ENCODE measurements at regions not wholly inside any gene's neighbourhood (a gene's known extent, or its start where the extent isn't known, plus 50 kb on each side); places are given as distances from the start of the nearest gene placed in this dataset.

GRCh38 chr5:52682492-52682891 lies 105.2 kb upstream of the ITGA1 start:
- no peak overlapping the region for H2BK120ac ChIP-seq (ENCODE audit: low read depth, low read length)
- H2BK12ac ChIP-seq (ENCODE audit: low read length), result no peak overlapping the region
- no peak overlapping the region for H4K8ac ChIP-seq (ENCODE audit: low read depth, low read length)
- no peak overlapping the region for H3K14ac ChIP-seq (ENCODE audit: low read length)
- no CpG with 5 or more reads among the region's 7 CpGs for WGBS, 2 donors (ENCODE audit: extremely low coverage in 2 of 2, insufficient read length in 2 of 2, insufficient replicate concordance in 1 of 2)
- H3K36me3 ChIP-seq (replicated peaks in 1 of 2; ENCODE audit: control insufficient read depth in 2 of 2, insufficient read depth in 2 of 2, low read length in 2 of 2), result no peaks in the 10 kb centered on the region
- H3K4me3 ChIP-seq (ENCODE audit: low read length in 2 of 2), result no peak overlapping the region
- H2AFZ ChIP-seq (ENCODE audit: low read length), result no peak overlapping the region
- H3K9ac ChIP-seq (ENCODE audit: low read depth, low read length, poor library complexity), result no peak overlapping the region
- H4K91ac ChIP-seq (ENCODE audit: low read depth, low read length, poor library complexity), result no peak overlapping the region
- H3K27me3 ChIP-seq (ENCODE audit: control insufficient read depth in 3 of 3, insufficient read depth in 3 of 3, low read depth in 1 of 3, low read length in 3 of 3), result peaks cover 0 to 5% (median 0%) of the 10 kb centered on the region in 3 experiments
- no peaks in the 10 kb centered on the region for H3K9me3 ChIP-seq (replicated peaks in 1 of 2; ENCODE audit: control insufficient read depth in 2 of 2, insufficient read depth in 1 of 2, low read depth in 1 of 2, low read length in 2 of 2)
- H2AK5ac ChIP-seq (ENCODE audit: low read depth, low read length), result no peak overlapping the region
- H3K18ac ChIP-seq (ENCODE audit: low read length), result peak overlapping the region; percentile 11
- H3K27ac ChIP-seq (replicated peaks; ENCODE audit: low read length), result no peak overlapping the region
- DNase-seq (ENCODE audit: low spot score), result no peak
- H3K4ac ChIP-seq (ENCODE audit: low read length), result no peak overlapping the region
- H3K4me1 ChIP-seq (ENCODE audit: control insufficient read depth in 2 of 2, insufficient read depth in 1 of 2, low read depth in 1 of 2, low read length in 2 of 2), result peaks cover 0 to 7% of the 10 kb centered on the region in 2 donors
- no peak overlapping the region for H2BK5ac ChIP-seq (ENCODE audit: low read length)
- H3K23ac ChIP-seq (ENCODE audit: low read depth, low read length, poor library complexity), result no peak overlapping the region
- H3K4me2 ChIP-seq (ENCODE audit: insufficient read depth, low read length, poor library complexity, severe bottlenecking), result no peak overlapping the region
- no peaks in the 10 kb centered on the region for H3K79me1 ChIP-seq (ENCODE audit: low read depth, low read length)
- no peak overlapping the region for H2BK15ac ChIP-seq (ENCODE audit: low read length)

- Histone ChIP-seq H3K9me3 (replicated peaks in 1 of 2; ENCODE audit: control insufficient read depth in 2 of 2, insufficient read depth in 1 of 2, low read depth in 1 of 2, low read length in 2 of 2) (no peaks in the 10 kb centered on the region), H3K4me3 (ENCODE audit: low read length in 2 of 2) (no peak overlapping the region), H2BK12ac (ENCODE audit: low read length) (no peak overlapping the region), H2AK5ac (ENCODE audit: low read depth, low read length) (no peak overlapping the region), H2BK120ac (ENCODE audit: low read depth, low read length) (no peak overlapping the region), H3K14ac (ENCODE audit: low read length) (no peak overlapping the region), H3K27me3 (ENCODE audit: control insufficient read depth in 3 of 3, insufficient read depth in 3 of 3, low read depth in 1 of 3, low read length in 3 of 3) (peaks cover 0 to 5% (median 0%) of the 10 kb centered on the region in 3 experiments), H2BK15ac (ENCODE audit: low read length) (no peak overlapping the region), H3K9ac (ENCODE audit: low read depth, low read length, poor library complexity) (no peak overlapping the region), H3K4ac (ENCODE audit: low read length) (no peak overlapping the region), H3K27ac (replicated peaks; ENCODE audit: low read length) (no peak overlapping the region), H3K79me1 (ENCODE audit: low read depth, low read length) (no peaks in the 10 kb centered on the region), H3K36me3 (replicated peaks in 1 of 2; ENCODE audit: control insufficient read depth in 2 of 2, insufficient read depth in 2 of 2, low read length in 2 of 2) (no peaks in the 10 kb centered on the region), H2AFZ (ENCODE audit: low read length) (no peak overlapping the region), H3K4me2 (ENCODE audit: insufficient read depth, low read length, poor library complexity, severe bottlenecking) (no peak overlapping the region), H3K18ac (ENCODE audit: low read length) (no peak overlapping the region), H2BK5ac (ENCODE audit: low read length) (no peak overlapping the region), H3K4me1 (ENCODE audit: control insufficient read depth in 2 of 2, insufficient read depth in 1 of 2, low read depth in 1 of 2, low read length in 2 of 2) (peaks cover 0 to 7% of the 10 kb centered on the region in 2 donors), H3K23ac (ENCODE audit: low read depth, low read length, poor library complexity) (no peak overlapping the region), H4K8ac (ENCODE audit: low read depth, low read length) (no peak overlapping the region), H4K91ac (ENCODE audit: low read depth, low read length, poor library complexity) (no peak overlapping the region)
- WGBS, 2 donors (ENCODE audit: extremely low coverage in 2 of 2, insufficient read length in 2 of 2, insufficient replicate concordance in 1 of 2), result 100% methylated on average over 1 of the region's 1 CpG; no CpG with 5 or more reads in 1 of the 2 donors
- DNase-seq (ENCODE audit: low spot score), result no peak
Observed at GRCh38 chr5:52684051-52684450, 103.7 kb upstream of the ITGA1 start.

- H2BK120ac ChIP-seq (ENCODE audit: low read depth, low read length), result no peak overlapping the region
- no peak overlapping the region for H2BK12ac ChIP-seq (ENCODE audit: low read length)
- H3K27me3 ChIP-seq (ENCODE audit: control insufficient read depth in 3 of 3, insufficient read depth in 3 of 3, low read depth in 1 of 3, low read length in 3 of 3), result peaks cover 0 to 5% (median 0%) of the 10 kb centered on the region in 3 experiments
- no peak overlapping the region for H2AK5ac ChIP-seq (ENCODE audit: low read depth, low read length)
- no peak overlapping the region for H4K91ac ChIP-seq (ENCODE audit: low read depth, low read length, poor library complexity)
- no peak overlapping the region for H2BK5ac ChIP-seq (ENCODE audit: low read length)
- no peak overlapping the region for H3K4ac ChIP-seq (ENCODE audit: low read length)
- no peak overlapping the region for H3K18ac ChIP-seq (ENCODE audit: low read length)
- no peak for DNase-seq (ENCODE audit: low spot score)
- H3K79me1 ChIP-seq (ENCODE audit: low read depth, low read length), result no peaks in the 10 kb centered on the region
- no peak overlapping the region for H3K4me2 ChIP-seq (ENCODE audit: insufficient read depth, low read length, poor library complexity, severe bottlenecking)
- no peak overlapping the region for H2BK15ac ChIP-seq (ENCODE audit: low read length)
- no peak overlapping the region for H3K27ac ChIP-seq (replicated peaks; ENCODE audit: low read length)
- no peak overlapping the region for H4K8ac ChIP-seq (ENCODE audit: low read depth, low read length)
- no peak overlapping the region for H3K14ac ChIP-seq (ENCODE audit: low read length)
- no peak overlapping the region for H3K9ac ChIP-seq (ENCODE audit: low read depth, low read length, poor library complexity)
- H3K4me3 ChIP-seq (ENCODE audit: low read length in 2 of 2), result no peak overlapping the region
- H3K36me3 ChIP-seq (replicated peaks in 1 of 2; ENCODE audit: control insufficient read depth in 2 of 2, insufficient read depth in 2 of 2, low read length in 2 of 2), result no peaks in the 10 kb centered on the region
- no peaks in the 10 kb centered on the region for H3K9me3 ChIP-seq (replicated peaks in 1 of 2; ENCODE audit: control insufficient read depth in 2 of 2, insufficient read depth in 1 of 2, low read depth in 1 of 2, low read length in 2 of 2)
- peaks cover 0 to 7% of the 10 kb centered on the region in 2 donors for H3K4me1 ChIP-seq (ENCODE audit: control insufficient read depth in 2 of 2, insufficient read depth in 1 of 2, low read depth in 1 of 2, low read length in 2 of 2)
- H3K23ac ChIP-seq (ENCODE audit: low read depth, low read length, poor library complexity), result no peak overlapping the region
- WGBS, 2 donors (ENCODE audit: extremely low coverage in 2 of 2, insufficient read length in 2 of 2, insufficient replicate concordance in 1 of 2), result no CpG with 5 or more reads among the region's 1 CpG
- H2AFZ ChIP-seq (ENCODE audit: low read length), result no peak overlapping the region
Observed at GRCh38 chr5:52685566-52685965, 102.2 kb upstream of the ITGA1 start.

- WGBS, 2 donors (ENCODE audit: extremely low coverage in 2 of 2, insufficient read length in 2 of 2, insufficient replicate concordance in 1 of 2), result no CpG with 5 or more reads among the region's 4 CpGs
- Histone ChIP-seq H3K79me1 (ENCODE audit: low read depth, low read length) (no peaks in the 10 kb centered on the region), H3K36me3 (replicated peaks in 1 of 2; ENCODE audit: control insufficient read depth in 2 of 2, insufficient read depth in 2 of 2, low read length in 2 of 2) (no peaks in the 10 kb centered on the region), H3K4me2 (ENCODE audit: insufficient read depth, low read length, poor library complexity, severe bottlenecking) (no peak overlapping the region), H3K18ac (ENCODE audit: low read length) (no peak overlapping the region), H3K27ac (replicated peaks; ENCODE audit: low read length) (no peak overlapping the region), H4K91ac (ENCODE audit: low read depth, low read length, poor library complexity) (no peak overlapping the region), H3K27me3 (ENCODE audit: control insufficient read depth in 3 of 3, insufficient read depth in 3 of 3, low read depth in 1 of 3, low read length in 3 of 3) (peaks cover 0 to 5% (median 0%) of the 10 kb centered on the region in 3 experiments), H2BK5ac (ENCODE audit: low read length) (no peak overlapping the region), H2AK5ac (ENCODE audit: low read depth, low read length) (no peak overlapping the region), H2BK15ac (ENCODE audit: low read length) (no peak overlapping the region), H3K9me3 (replicated peaks in 1 of 2; ENCODE audit: control insufficient read depth in 2 of 2, insufficient read depth in 1 of 2, low read depth in 1 of 2, low read length in 2 of 2) (no peaks in the 10 kb centered on the region), H3K14ac (ENCODE audit: low read length) (no peak overlapping the region), H3K23ac (ENCODE audit: low read depth, low read length, poor library complexity) (no peak overlapping the region), H2AFZ (ENCODE audit: low read length) (no peak overlapping the region), H2BK120ac (ENCODE audit: low read depth, low read length) (no peak overlapping the region), H3K4ac (ENCODE audit: low read length) (no peak overlapping the region), H3K9ac (ENCODE audit: low read depth, low read length, poor library complexity) (no peak overlapping the region), H4K8ac (ENCODE audit: low read depth, low read length) (no peak overlapping the region), H3K4me3 (ENCODE audit: low read length in 2 of 2) (no peak overlapping the region), H3K4me1 (ENCODE audit: control insufficient read depth in 2 of 2, insufficient read depth in 1 of 2, low read depth in 1 of 2, low read length in 2 of 2) (peaks cover 0 to 7% of the 10 kb centered on the region in 2 donors), H2BK12ac (ENCODE audit: low read length) (no peak overlapping the region)
- DNase-seq (ENCODE audit: low spot score), result no peak
Observed at GRCh38 chr5:52685971-52686370, 101.7 kb upstream of the ITGA1 start.
